Stimulated activated CD4-positive, alpha-beta T cell treated with anti-CD3 and anti-CD28 coated beads, TNF-alpha, amount 100 ng/mL, for 48 hours (primary cell): ENCODE measurements at regions not wholly inside any gene's neighbourhood (a gene's known extent, or its start where the extent isn't known, plus 50 kb on each side); places are given as distances from the start of the nearest gene placed in this dataset.
"Not testable (repeated sequence)": the region's sequence is repeated elsewhere in the genome, so short reads cannot be mapped to it uniquely, and the experiment has no call there.

Experiments
- DNase-seq, 3 donors: peaks; one replicate each; pipeline ENCODE4 v3.0.0-alpha.2; 2020; ENCODE audit warnings: low read depth in 3 of 3

DNA sequence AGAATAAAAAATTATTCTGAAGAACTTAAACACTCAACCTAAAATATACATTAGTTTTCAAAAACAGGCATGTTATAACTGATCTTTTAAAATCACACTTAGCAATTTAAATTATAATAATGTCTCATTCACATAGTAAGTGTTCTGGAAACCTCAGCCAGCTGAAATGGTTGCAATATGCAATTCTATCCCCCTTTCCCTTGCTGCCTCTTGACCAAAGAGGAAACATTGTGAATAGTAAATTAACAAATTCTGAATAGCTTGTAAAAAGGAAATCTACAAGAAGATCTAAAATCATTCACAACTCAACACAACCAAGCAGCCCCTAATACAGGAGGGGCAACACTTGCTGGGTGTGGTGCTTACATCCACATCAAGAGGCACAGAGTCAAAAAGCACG, 431.9 kb downstream of the BCAT1 start:
- DNase-seq: no peak

DNA sequence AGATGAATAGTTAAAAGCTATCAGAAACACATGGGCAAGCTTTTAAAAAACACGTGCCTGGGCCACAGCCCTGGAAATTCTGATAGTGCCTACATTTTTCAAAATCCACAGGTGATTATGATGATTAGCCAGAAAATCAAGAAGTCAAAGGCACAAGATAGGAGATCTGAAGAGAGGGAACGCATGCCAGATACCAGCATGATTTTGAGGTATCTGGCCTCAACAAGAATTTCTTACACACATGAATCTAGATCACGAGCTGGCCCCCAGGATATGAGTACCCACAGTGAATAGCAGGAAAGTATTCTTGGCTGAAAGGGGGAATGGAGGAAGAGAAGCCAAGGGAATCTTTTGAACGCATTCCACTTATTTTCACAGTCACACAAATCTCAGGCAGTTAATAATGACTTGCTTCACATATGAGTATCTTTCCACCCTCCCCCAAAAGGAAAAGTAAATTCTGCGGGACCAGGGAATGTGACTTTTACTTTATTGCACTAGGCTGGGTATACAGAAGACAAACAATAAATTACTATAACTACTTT, 438.2 kb downstream of the BCAT1 start:
- DNase-seq: no peak

GRCh38 chr12:24507827-24508226, 441.1 kb downstream of the BCAT1 start:
- no peak for DNase-seq

DNA sequence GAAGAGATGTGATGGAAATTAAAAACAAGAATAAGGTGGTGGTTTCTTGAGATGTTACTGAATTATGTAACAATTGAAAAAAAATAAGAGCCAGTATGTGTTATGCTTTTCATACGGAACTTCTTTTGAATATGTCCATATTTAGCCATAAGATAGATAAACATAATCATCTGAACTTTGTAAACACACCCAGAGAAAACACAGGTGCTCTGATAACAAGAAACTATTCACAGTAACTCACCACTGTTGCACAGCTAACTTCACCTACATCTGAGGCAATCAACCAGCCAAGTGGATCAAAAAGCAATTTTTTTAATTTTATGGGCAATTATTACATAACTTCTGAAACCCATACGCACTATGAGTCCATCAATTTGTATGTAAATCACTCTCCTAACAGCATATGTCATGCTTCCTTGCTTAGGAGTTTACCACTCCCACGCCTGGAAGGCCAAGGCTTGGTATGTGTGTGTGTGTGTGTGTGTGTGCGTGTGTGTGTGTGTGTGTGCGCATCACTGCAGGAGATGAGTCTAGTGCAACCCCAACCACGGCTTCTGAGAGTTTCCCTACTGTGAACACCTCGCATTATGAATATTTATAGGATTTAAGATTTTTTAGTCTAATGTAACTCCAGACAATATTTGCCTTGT, 443.4 kb downstream of the BCAT1 start:
- no peak for DNase-seq

DNA sequence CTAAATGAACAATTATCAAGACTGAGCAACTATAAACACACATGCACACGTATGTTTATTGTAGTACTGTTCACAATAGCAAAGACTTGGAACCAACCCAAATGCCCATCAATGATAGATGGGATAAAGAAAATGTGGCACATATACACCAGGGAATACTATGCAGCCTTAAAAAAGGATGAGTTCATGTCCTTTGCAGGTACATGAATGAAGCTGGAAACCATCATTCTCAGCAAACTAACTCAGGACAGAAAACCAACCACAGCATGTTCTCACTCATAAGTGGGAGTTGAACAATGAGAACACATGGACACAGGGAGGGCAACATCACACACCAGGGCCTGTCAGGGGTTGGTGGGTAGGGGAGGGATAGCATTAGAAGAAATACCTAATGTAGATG, 445.4 kb downstream of the BCAT1 start:
- DNase-seq: not testable (repeated sequence)

DNA sequence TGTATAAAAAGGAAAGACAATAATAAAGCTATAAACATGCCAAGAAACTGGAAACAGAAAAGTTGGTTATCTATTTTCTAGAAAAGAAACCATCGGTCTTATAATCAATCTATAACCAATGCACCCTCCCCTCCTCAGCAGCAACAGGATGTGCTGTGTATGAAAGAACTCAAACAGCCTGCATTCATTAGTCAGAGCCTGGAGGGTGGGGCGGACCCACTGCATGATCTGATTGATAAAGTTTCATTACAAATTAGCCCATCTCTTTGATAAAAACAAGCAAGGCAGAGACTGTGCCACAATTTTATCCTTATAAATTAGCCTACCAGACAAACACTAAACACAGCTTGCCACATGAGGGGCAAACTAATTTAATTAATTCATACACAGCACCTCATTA, 448.1 kb downstream of the BCAT1 start:
- no peak for DNase-seq

GRCh38 chr12:24500421-24500820, 448.5 kb downstream of the BCAT1 start:
- DNase-seq: no peak

DNA sequence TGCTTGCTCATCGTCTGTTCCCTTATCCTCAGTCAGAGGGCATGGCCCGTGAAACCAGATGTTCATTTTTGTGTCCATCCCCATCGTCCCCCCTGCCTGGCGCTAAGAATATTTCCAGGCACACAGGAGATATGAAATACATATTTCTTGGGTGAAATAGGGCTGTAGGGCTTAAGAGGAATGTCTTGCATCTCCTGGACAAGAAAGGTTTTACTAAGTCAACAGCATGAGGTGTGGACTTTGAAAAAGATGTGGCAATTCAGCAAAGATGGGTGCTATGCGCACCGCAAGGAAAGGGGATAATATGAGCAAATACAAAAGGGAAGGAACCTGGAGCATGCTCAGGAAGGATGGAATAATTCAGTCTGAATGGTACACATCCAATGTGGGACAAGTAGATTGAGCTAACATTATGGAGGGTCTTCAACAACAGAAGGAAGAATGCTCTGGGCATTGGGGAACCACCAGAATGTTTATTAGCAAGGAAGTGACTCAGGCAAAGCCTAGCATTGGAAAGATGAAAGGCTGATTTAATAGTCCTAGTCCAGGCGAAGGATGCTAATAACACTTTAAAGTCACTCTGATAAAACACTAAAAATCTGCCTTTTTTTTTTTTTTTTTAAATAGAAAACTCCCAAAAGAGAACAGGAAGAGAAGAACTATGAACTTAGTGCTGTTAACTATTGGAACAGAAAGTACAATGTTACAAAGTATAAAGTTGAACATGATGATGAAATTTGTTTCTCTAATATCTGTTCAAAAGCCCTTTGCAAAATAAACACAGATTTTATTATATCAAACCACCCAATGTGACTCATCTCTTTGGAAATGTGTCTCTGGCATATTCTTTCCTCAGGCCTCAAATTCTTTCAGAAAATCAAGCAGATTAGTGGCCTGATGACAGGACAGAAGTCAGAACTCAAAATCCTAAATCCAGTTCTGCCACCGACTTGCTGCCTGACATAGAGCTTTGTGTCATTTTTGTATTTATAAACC, 449.5 kb downstream of the BCAT1 start:
- DNase-seq: no peak

DNA sequence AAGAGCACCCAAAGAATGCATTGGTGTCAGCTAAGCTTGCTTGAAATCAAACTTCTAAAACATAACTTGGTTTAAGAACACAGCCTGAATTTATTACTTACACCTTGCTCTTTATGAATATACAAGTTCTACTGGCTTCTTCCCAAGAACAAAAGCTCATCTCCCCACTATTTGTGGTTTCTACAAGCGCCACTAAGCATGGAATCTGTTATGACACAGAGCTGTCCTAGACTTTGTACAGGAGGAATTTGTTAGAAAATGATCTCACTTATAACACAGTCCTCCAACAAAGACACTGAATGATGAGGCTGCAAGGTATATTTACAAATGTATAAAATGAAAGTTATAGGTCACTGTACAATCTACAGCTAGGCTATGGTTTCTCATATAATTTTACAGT, 452.1 kb downstream of the BCAT1 start:
- no peak for DNase-seq

DNA sequence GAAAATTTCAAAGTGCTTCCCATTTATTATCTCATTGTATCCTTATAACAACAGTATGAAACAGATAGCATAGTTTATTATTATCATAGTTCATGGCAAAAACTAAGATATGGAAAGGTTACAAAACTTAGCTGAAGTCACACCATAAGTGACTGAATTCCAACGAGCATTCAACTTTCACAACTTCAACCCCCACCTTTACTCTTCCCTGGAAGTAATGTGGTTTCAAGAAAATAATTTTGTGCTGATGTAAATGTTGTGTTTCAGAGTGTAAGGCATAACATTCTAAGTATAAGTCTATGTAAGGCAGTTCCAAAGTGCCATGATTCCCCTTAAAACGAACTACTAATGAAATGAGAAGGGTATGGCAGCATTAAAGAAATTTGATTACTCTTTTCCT, 454.5 kb downstream of the BCAT1 start:
- no peak for DNase-seq

DNA sequence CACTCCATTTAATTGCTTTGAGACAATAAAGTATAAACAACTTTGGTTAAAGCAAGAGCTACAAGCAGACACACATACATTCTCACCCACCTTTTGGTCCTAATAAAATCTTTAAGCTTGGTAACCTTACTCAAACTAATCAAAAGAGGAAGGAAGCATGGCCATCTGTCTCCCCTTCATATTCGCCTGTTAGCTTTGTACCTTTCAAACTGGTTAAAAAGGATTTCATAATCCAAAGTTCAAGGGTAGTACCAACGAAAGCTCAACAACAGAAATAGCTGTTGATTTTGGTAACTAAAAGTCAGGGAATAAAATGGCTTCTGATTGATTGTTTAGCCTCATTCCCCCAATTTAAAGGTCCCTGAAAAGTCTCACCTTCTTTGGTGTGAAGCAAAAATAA, 456.9 kb downstream of the BCAT1 start:
- DNase-seq: no peak

DNA sequence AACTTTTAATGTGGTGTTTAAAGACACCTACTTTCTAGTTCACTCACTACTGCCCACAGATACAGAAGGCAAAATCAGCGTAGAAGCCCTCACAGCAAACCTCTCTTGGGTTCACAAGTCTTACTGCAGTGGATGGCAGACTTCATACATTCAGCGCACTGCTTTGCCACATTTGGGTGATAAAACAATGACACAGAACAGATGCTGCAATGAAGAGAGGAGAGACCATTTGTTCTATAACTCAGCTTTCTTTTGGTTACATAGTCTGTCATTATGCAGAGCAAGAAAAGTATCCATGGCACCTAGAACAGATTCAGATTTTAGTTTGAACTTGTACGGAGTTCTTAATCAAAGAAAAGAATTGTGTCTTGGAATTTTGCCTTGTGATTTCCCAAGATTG, 459.0 kb downstream of the BCAT1 start:
- DNase-seq: no peak

DNA sequence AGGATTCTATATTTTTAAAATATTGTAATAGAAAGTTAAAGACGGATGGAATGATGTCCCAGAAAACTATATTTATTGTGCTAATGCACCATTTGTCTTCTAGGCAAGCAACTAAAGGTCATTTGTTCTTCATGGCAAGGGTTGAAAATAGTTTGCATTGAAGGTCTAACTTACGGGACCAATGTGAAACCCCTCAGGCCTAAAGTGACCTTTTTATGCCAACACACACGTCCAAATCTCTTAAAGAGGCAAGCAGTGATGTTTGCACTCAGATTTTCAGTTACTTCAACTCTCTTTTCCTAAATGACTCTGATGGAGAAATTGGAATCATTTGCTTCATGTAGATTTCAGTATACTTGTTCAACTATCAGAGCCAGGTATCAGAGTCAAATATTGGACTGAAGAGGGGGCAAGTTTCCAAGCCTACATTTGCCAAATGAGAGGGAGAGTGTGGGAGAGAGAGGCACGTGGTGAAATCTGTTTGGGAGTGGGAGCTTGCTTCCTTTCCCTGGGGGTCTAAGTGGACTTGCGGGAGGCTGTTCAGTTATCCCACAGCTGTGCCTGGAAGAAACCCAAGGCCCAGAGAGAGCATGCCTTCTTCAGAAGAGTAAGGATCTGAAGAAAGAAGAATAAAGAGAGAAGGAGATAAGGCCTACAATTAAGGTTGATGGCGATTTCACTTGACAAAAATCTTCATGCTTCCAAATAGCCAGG, 459.8 kb downstream of the BCAT1 start:
- DNase-seq: no peak

DNA sequence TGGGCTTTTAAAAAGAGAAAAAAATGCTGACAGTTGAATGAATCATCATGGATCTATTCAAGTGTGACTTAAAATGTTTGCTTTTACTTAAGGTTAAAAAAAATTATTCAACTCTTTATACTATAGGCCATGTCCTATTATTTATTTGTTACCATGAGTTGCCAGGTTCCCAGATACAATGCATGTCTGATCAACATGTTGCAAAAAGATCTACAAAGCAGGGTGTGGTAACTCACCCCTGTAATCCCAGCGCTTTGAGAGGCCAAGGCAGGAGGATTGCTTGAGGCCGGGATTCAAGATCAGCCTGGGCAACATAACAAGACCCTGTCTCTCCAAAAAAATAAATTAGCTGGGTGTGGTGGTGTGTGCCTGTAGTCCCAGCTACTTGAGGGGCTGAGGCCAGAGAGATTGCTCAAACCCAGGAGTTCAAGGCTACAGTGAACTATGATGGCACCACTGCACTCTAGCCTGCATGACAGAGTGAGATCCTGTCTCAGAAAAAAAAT, 460.8 kb downstream of the BCAT1 start:
- DNase-seq: no peak

DNA sequence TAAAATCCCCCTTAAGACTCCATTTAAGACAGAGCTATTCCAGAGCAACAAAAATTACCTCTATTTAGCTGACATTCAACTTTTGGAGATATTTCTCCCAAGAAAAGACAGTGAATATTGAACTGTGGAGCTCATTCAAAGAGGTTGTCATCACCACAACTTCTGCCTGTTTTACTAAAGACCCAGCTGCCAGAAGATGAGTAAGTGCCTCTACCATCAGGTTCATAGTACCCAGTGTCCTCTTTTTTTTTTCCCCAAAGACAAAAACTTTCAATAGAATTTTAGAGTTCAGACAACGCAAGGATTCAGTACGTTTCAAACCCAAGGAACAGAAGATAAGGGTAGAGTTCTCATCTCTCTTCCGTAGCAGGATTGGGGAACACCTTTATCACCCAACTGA, 461.3 kb downstream of the BCAT1 start:
- DNase-seq: no peak

- DNase-seq: no peak
Measured at GRCh38 chr12:24483732-24484131, 465.2 kb downstream of the BCAT1 start.

DNA sequence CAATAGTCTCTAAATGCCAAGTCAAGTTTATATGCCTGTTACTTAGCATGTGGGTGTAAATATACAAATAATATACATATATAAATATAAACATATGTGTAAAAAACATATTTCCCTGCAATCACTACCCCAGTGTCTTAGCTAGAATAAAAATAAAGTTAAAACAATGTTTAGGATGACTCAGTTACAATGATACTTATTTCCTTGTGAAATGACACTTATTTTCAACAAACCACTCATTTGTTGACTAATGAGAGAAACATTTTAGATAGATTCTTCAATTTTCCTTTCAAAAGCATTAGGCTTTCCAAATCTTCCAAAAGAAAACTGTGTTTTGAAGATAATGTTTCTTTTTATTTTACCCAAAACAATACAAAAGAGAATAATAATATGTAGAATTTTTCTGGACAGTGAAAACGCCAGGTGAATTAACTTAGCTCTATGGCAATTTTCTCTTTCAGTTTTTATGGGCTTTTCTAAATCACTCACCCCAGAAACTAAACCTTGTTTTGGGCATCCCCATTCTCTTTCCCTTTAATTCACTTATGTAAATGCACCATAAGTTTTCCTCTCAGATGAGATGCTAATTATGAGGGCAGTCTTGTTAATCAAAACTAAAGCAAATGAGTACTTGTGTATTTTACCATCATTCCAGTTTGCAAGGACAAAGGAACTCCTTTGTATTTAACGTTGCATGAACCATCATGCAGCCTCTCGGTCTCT, 465.9 kb downstream of the BCAT1 start:
- DNase-seq: no peak

- DNase-seq: no peak
Measured at GRCh38 chr12:24482044-24482443, 466.9 kb downstream of the BCAT1 start.

DNA sequence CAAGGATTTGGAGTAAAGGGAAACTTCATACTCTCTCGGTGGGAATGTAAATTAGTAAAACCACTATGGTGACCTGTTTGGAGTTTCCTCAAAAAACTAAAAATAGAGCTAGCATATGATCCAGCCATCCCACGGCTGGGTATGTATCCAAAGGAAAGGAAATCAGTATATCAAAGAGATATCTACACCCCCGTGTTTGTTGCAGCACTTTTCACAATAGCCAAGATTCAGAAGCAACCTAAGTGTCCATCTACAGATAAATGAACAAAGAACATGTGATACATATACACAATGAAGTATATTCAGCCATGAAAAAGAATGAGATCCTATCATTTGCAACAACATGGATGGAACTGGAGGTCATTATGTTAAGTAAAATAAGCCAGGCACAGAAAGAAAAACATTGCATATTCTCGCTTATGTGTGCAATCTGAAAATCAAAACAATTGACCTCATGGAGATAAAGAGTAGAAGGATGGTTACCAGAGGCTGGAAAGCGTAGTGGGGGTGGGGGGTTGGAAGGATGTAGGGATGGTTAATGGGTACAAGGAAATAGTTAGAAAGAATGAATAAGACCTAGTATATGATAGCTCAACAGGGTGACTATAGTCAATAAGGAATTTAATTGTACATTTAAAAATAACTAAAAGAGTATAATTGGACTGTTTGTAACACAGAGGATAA, 468.0 kb downstream of the BCAT1 start:
- DNase-seq: no peak

GRCh38 chr12:24479131-24479530, 469.8 kb downstream of the BCAT1 start:
- no peak for DNase-seq

GRCh38 chr12:24478254-24478653, 470.6 kb downstream of the BCAT1 start:
- no peak for DNase-seq
